Stimulated activated CD4-positive, alpha-beta T cell treated with anti-CD3 and anti-CD28 coated beads, Interleukin-1b, Interleukin-23, amount 100 ng/mL, for 24 hours (primary cell): ENCODE measurements at regions not wholly inside any gene's neighbourhood (a gene's known extent, or its start where the extent isn't known, plus 50 kb on each side); places are given as distances from the start of the nearest gene placed in this dataset.
"Not testable (repeated sequence)": the region's sequence is repeated elsewhere in the genome, so short reads cannot be mapped to it uniquely, and the experiment has no call there.

Experiments
- DNase-seq, 4 experiments: peaks; one replicate each; pipeline ENCODE4 v3.0.0-alpha.2; 2020; ENCODE audit warnings: low read depth in 4 of 4, low spot score in 1 of 4

GRCh38 chr6:79810185-79810705 lies 137.1 kb downstream of the ELOVL4 start:
- no peak for DNase-seq

GRCh38 chr6:79808921-79809320 lies 138.4 kb downstream of the ELOVL4 start:
- no peak for DNase-seq

GRCh38 chr6:79806661-79807060 lies 140.7 kb downstream of the ELOVL4 start:
- DNase-seq, result not testable (repeated sequence)

GRCh38 chr6:79804732-79805131 lies 142.6 kb downstream of the ELOVL4 start:
- DNase-seq, result no peak

- no peak for DNase-seq
These were observed 143.4 kb downstream of the ELOVL4 start for GRCh38 chr6:79803917-79804316.

- DNase-seq, result no peak
These were observed 144.6 kb downstream of the ELOVL4 start for GRCh38 chr6:79802657-79803300.

- no peak for DNase-seq
These were observed 146.0 kb downstream of the ELOVL4 start for GRCh38 chr6:79801362-79801761.

- no peak for DNase-seq
These were observed 148.5 kb downstream of the ELOVL4 start for GRCh38 chr6:79798841-79799240.

- DNase-seq, result no peak
These were observed 149.4 kb downstream of the ELOVL4 start for GRCh38 chr6:79797912-79798311.

- no peak for DNase-seq
These were observed 150.1 kb downstream of the ELOVL4 start for GRCh38 chr6:79797163-79797764.

GRCh38 chr6:79796197-79796596 lies 151.2 kb downstream of the ELOVL4 start:
- DNase-seq, result no peak

GRCh38 chr6:79789896-79790295 lies 157.5 kb downstream of the ELOVL4 start:
- DNase-seq, result no peak

GRCh38 chr6:79788756-79789155 lies 157.6 kb downstream of the SH3BGRL2 start:
- DNase-seq, result no peak

- DNase-seq, result no peak
These were observed 156.5 kb downstream of the SH3BGRL2 start for GRCh38 chr6:79787626-79788025.

- no peak for DNase-seq
These were observed 153.2 kb downstream of the SH3BGRL2 start for GRCh38 chr6:79784395-79784753.

GRCh38 chr6:79783670-79784394 lies 152.7 kb downstream of the SH3BGRL2 start:
- DNase-seq, result no peak

GRCh38 chr6:79782792-79783580 lies 151.9 kb downstream of the SH3BGRL2 start:
- DNase-seq, result no peak

GRCh38 chr6:79781916-79782315 lies 150.8 kb downstream of the SH3BGRL2 start:
- no peak for DNase-seq

GRCh38 chr6:79780881-79781280 lies 149.8 kb downstream of the SH3BGRL2 start:
- DNase-seq, result no peak

- no peak for DNase-seq
These were observed 147.7 kb downstream of the SH3BGRL2 start for GRCh38 chr6:79778816-79779215.
